GM10266 (cell line): ENCODE measurements at regions not wholly inside any gene's neighbourhood (a gene's known extent, or its start where the extent isn't known, plus 50 kb on each side); places are given as distances from the start of the nearest gene placed in this dataset.
"Not testable (repeated sequence)": the region's sequence is repeated elsewhere in the genome, so short reads cannot be mapped to it uniquely, and the experiment has no call there.

Experiments
- DNase-seq: peaks from one replicate; pipeline ENCODE4 v3.0.0; 2012; ENCODE audit errors: extremely low spot score
- TF ChIP-seq, protein P1 (sequence below): IDR thresholded peaks from 2 replicates; pipeline ENCODE4 v1.5.1; 2012; ENCODE audit warnings: mild to moderate bottlenecking, low read depth; ENCODE audit not compliant: control insufficient read depth, insufficient read depth; ENCODE audit errors: missing control alignments

- TF ChIP-seq, protein P1, sequence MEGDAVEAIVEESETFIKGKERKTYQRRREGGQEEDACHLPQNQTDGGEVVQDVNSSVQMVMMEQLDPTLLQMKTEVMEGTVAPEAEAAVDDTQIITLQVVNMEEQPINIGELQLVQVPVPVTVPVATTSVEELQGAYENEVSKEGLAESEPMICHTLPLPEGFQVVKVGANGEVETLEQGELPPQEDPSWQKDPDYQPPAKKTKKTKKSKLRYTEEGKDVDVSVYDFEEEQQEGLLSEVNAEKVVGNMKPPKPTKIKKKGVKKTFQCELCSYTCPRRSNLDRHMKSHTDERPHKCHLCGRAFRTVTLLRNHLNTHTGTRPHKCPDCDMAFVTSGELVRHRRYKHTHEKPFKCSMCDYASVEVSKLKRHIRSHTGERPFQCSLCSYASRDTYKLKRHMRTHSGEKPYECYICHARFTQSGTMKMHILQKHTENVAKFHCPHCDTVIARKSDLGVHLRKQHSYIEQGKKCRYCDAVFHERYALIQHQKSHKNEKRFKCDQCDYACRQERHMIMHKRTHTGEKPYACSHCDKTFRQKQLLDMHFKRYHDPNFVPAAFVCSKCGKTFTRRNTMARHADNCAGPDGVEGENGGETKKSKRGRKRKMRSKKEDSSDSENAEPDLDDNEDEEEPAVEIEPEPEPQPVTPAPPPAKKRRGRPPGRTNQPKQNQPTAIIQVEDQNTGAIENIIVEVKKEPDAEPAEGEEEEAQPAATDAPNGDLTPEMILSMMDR, result no peak
- DNase-seq, result no peak
Observed at GRCh38 chr6:113219783-113220182, 637.4 kb upstream of the MARCKS start.

DNA sequence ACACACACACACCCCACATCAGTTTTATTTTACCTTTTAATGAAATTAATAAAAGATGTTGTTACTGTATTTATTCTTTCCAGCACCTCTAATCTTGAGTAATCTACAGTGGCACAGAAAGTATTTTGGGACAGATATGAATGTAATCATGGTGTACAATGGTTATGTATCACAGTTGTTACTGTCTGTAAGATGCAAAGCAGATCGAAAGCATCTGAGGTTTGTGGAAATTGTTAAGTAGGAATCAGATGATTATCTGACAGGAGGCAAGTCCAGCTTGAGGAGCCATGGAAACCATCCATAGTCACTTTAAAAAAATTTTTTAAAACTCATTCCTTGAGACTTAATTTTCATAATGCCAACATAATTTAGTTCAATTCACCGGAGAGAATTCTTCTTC is 636.3 kb upstream of the MARCKS start:
- DNase-seq, result no peak
- TF ChIP-seq, protein P1, result no peak

DNA sequence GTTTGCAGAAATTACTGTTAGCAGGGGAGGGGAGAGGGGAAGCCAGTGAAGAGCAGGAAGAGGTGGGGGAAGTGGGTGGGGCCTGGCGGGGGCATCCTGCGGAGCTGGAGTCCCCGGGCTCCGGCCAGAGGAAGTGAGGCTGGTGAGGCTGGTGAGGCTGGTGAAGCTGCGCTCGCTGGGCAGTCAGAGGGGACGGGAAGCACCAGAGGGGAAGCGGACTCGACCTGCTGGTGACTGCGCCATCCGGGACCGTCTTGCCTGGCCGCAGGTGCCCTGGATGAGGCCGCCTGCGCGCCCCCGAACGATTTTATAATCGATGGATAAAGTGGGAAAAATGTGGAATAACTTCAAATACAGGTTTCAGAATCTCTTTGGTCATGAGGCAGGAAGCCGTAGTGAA is 635.3 kb upstream of the MARCKS start:
- DNase-seq, result no peak
- TF ChIP-seq, protein P1, result no peak

GRCh38 chr6:113246186-113246585 is 611.0 kb upstream of the MARCKS start:
- TF ChIP-seq, protein P1, result no peak
- DNase-seq, result no peak

- DNase-seq, result no peak
- TF ChIP-seq, protein P1, result no peak
Observed at GRCh38 chr6:113248532-113248931, 608.6 kb upstream of the MARCKS start.

GRCh38 chr6:113254194-113254593 is 603.0 kb upstream of the MARCKS start:
- DNase-seq, result not testable (repeated sequence)

DNA sequence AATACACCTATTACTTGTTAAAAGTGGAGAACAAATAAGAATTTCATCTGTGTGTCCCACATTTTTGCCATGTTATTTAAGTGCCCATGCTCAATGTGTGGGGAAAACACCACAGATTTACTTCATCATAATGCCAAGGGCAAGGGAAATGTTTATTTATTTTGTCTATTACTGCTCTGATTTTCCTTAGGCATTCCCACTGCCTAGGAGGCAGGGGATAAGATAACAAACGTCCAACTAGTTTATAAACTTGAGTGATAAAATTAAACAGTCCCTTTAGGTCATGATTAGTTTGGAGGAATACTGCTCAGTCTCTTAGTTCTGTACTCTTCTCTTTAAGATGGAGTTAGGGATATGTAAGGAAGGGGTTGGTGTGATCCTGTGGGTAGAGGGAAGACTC is 598.4 kb upstream of the MARCKS start:
- TF ChIP-seq, protein P1, result no peak

GRCh38 chr6:113271437-113271836 is 585.7 kb upstream of the MARCKS start:
- TF ChIP-seq, protein P1, result no peak
- no peak for DNase-seq

More for the DNA sequence above, 598.4 kb upstream of the MARCKS start:
- DNase-seq, result no peak
